Kidney (tissue), 13 donors: ENCODE measurements at regions not wholly inside any gene's neighbourhood (a gene's known extent, or its start where the extent isn't known, plus 50 kb on each side); places are given as distances from the start of the nearest gene placed in this dataset.

Experiments used
- DNase-seq, 5 donors: peaks; one replicate each; pipeline ENCODE4 v3.0.0-alpha.2; 2013 to 2020
- FAIRE-seq: peaks from 2 replicates; lab custom pipeline; 2012; peaks lifted over from hg19 to GRCh38; lab: Jason Lieb, UNC
- H3K27ac ChIP-seq, 2 donors: one replicate each; pipeline ENCODE4 v1.7.0; 2013; ENCODE audit warnings: low read depth in 2 of 2, low read length in 2 of 2, inconsistent platforms in 1 of 2
- H3K27me3 ChIP-seq: one replicate; pipeline ENCODE4 v1.7.1; 2013; ENCODE audit warnings: low read length, inconsistent platforms; ENCODE audit not compliant: control insufficient read depth, insufficient read depth
- H3K36me3 ChIP-seq, 3 donors: one replicate each; pipeline versions ENCODE4 v1.7.0 to v1.7.1; 2013; ENCODE audit warnings: low read length in 3 of 3, control low read depth in 1 of 3, inconsistent platforms in 1 of 3; ENCODE audit not compliant: insufficient read depth in 3 of 3, control insufficient read depth in 2 of 3
- H3K4me1 ChIP-seq, 3 donors: one replicate each; pipeline versions ENCODE4 v1.7.0 to v1.7.1; 2013; ENCODE audit warnings: low read length in 3 of 3, inconsistent platforms in 1 of 3, low read depth in 1 of 3; ENCODE audit not compliant: control insufficient read depth in 2 of 3, insufficient read depth in 2 of 3
- H3K4me3 ChIP-seq, 3 donors: one replicate each; pipeline versions ENCODE4 v1.7.0 to v1.8.1; 2013; ENCODE audit warnings: low read length in 3 of 3, control low read depth in 1 of 3, inconsistent platforms in 1 of 3
- H3K9ac ChIP-seq, 3 donors: one replicate each; pipeline versions ENCODE4 v1.7.0 to v1.7.1; 2013; ENCODE audit warnings: low read length in 3 of 3, control low read depth in 1 of 3, inconsistent platforms in 1 of 3
- H3K9me3 ChIP-seq, 3 donors: one replicate each; pipeline versions ENCODE4 v1.7.0 to v1.7.1; 2013; ENCODE audit warnings: low read length in 3 of 3, control low read depth in 1 of 3, inconsistent platforms in 1 of 3; ENCODE audit not compliant: control insufficient read depth in 2 of 3, insufficient read depth in 1 of 3
- intact Hi-C: fragments of 100-400 bp; cut with DNase I; formaldehyde crosslinking; loops from one replicate; pipeline ENCODE4 v1.11.1; 2022
- TF ChIP-seq, protein P1 (sequence below): IDR thresholded peaks from 3 replicates; pipeline ENCODE4 v1.5.1; 2012; ENCODE audit warnings: mild to moderate bottlenecking, moderate library complexity, borderline replicate concordance; ENCODE audit not compliant: insufficient read depth; ENCODE audit errors: extremely low read depth
- donor health status: control.
- donor health status: control.
- donor health status: control.
- donor health status: control.
- donor health status: control.
- donor health status: DM: yes; HTN: yes; CAD: no.
- donor health status: Normal renal cell carcinoma (clear cell type).

DNA sequence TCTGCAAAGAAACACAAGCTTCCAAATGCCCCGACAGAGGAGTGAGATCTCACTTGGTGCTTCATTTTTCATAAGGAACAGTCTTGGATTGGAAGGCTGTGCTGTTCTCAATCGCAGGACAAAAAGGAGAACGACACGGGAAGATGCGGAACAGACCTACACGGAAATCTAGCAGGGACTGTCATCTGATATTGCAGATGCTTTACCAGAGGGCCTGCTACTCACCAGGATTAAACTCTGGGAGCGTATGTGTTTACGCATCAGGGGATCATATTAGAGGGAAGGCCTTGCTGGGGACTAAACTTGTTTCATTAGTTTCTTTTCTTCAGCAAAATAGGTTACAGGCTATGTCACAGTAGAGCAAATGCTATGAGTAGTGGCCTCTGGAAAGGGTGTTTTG lies 82.8 kb upstream of the EEPD1 start:
- Histone ChIP-seq H3K4me3 (no peak overlapping the region), H3K36me3 (no peaks in the 10 kb centered on the region), H3K9me3 (no peaks in the 10 kb centered on the region), H3K4me1 (no peaks in the 10 kb centered on the region), H3K27ac (no peak overlapping the region), H3K27me3 (no peaks in the 10 kb centered on the region), H3K9ac (no peak overlapping the region)
- TF ChIP-seq, protein P1, sequence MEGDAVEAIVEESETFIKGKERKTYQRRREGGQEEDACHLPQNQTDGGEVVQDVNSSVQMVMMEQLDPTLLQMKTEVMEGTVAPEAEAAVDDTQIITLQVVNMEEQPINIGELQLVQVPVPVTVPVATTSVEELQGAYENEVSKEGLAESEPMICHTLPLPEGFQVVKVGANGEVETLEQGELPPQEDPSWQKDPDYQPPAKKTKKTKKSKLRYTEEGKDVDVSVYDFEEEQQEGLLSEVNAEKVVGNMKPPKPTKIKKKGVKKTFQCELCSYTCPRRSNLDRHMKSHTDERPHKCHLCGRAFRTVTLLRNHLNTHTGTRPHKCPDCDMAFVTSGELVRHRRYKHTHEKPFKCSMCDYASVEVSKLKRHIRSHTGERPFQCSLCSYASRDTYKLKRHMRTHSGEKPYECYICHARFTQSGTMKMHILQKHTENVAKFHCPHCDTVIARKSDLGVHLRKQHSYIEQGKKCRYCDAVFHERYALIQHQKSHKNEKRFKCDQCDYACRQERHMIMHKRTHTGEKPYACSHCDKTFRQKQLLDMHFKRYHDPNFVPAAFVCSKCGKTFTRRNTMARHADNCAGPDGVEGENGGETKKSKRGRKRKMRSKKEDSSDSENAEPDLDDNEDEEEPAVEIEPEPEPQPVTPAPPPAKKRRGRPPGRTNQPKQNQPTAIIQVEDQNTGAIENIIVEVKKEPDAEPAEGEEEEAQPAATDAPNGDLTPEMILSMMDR = no peak
- FAIRE-seq (no peak), DNase-seq (no peak)
- intact Hi-C loops = no loop called here

DNA sequence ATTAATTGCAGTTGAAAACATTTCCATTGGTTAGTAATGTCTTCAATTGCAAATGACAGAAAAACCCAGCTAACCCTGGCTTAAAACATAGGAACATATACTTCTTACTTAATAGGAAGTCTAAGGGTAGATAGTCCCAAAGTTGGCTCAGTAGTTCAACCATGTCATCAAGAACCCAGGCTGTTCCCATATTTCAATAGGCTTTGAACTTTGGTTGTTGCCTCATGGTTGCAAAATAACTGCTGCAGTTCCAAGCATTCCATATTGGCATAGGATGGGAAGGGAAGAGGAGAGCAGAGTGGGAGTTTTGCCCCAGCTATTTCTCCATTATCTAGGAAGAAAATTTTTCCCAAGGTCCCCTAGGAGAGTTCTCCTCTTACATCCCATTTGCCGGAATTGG lies 81.4 kb upstream of the EEPD1 start:
- intact Hi-C loops = no loop called here

GRCh38 chr7:36072620-36073019 lies 80.4 kb upstream of the EEPD1 start:
- DNase-seq (no peak), FAIRE-seq (no peak)
- Histone ChIP-seq H3K4me1 (no peaks in the 10 kb centered on the region), H3K9ac (no peak overlapping the region), H3K36me3 (no peaks in the 10 kb centered on the region), H3K27ac (no peak overlapping the region), H3K9me3 (no peaks in the 10 kb centered on the region), H3K4me3 (no peak overlapping the region), H3K27me3 (no peaks in the 10 kb centered on the region)
- TF ChIP-seq, protein P1 = no peak
- intact Hi-C loops = no loop called here

More for the DNA sequence above, 81.4 kb upstream of the EEPD1 start:
- DNase-seq (no peak), FAIRE-seq (no peak)
- H3K9ac ChIP-seq = no peak overlapping the region
- H3K4me3 ChIP-seq = no peak overlapping the region
- no peaks in the 10 kb centered on the region for H3K36me3 ChIP-seq
- TF ChIP-seq, protein P1 = no peak
- no peaks in the 10 kb centered on the region for H3K9me3 ChIP-seq
- no peaks in the 10 kb centered on the region for H3K27me3 ChIP-seq
- H3K4me1 ChIP-seq = no peaks in the 10 kb centered on the region
- H3K27ac ChIP-seq = no peak overlapping the region

DNA sequence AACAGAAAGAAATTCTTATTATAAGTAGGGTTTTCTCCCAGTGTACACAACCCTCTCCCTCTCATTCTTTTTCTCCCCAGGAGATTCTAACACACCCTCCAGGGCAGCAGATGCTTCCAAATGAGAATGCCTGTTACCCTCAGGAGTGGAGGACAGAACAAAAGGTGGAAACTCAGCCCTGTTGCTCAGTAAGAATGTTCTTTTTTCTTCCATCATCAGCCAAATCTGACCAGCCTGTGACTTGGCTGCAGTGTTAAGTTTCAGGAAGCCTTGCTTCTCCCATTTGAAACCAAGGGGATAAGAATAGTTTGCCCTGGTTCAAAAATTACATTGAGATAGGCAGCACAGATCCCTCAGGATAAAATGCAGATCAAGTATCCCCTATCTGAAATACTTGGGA lies 77.5 kb upstream of the EEPD1 start:
- H3K9me3 ChIP-seq = no peaks in the 10 kb centered on the region
- no peak for FAIRE-seq
- intact Hi-C loops = no loop called here
- H3K4me3 ChIP-seq = no peak overlapping the region
- no peak overlapping the region for H3K27ac ChIP-seq
- TF ChIP-seq, protein P1 = no peak
- no peaks in the 10 kb centered on the region for H3K27me3 ChIP-seq
- DNase-seq = no peak
- no peaks in the 10 kb centered on the region for H3K4me1 ChIP-seq
- no peaks in the 10 kb centered on the region for H3K36me3 ChIP-seq
- H3K9ac ChIP-seq = no peak overlapping the region
